ENCODE measurements at regions not wholly inside any gene's neighbourhood (a gene's known extent, or its start where the extent isn't known, plus 50 kb on each side); places are given as distances from the start of the nearest gene placed in this dataset.

GRCh38 chr12:68514807-68515411 lies 95.8 kb upstream of the RAP1B start:
- TF ChIP-seq, protein P1, sequence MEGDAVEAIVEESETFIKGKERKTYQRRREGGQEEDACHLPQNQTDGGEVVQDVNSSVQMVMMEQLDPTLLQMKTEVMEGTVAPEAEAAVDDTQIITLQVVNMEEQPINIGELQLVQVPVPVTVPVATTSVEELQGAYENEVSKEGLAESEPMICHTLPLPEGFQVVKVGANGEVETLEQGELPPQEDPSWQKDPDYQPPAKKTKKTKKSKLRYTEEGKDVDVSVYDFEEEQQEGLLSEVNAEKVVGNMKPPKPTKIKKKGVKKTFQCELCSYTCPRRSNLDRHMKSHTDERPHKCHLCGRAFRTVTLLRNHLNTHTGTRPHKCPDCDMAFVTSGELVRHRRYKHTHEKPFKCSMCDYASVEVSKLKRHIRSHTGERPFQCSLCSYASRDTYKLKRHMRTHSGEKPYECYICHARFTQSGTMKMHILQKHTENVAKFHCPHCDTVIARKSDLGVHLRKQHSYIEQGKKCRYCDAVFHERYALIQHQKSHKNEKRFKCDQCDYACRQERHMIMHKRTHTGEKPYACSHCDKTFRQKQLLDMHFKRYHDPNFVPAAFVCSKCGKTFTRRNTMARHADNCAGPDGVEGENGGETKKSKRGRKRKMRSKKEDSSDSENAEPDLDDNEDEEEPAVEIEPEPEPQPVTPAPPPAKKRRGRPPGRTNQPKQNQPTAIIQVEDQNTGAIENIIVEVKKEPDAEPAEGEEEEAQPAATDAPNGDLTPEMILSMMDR (IDR thresholded peaks at IDR 0.05): no peak
- no peak for TF ChIP-seq POLR2A (IDR thresholded peaks at IDR 0.05)
